ENCODE measurements at regions not wholly inside any gene's neighbourhood (a gene's known extent, or its start where the extent isn't known, plus 50 kb on each side); places are given as distances from the start of the nearest gene placed in this dataset.

GRCh38 chr13:22262001-22262885, 591.4 kb downstream of the FGF9 start:
- CTCF ChIA-PET (ENCODE audit: partially characterized antibody): interaction anchor here (0.6 kb wide), 1 partner anchor 644 kb away, joined by 3 read pairs; no protein-coding TSS in a partner anchor
- Histone ChIP-seq H3K27ac (ENCODE audit: low read depth, low read length) (no peak overlapping the region), H3K23me2 (ENCODE audit: low read depth, low read length) (0 out of 2 replicates have a peak, but pooled peaks cover 3% of the 10 kb centered on the region), H3K79me1 (ENCODE audit: low read depth, low read length) (no peaks in the 10 kb centered on the region), H3K18ac (ENCODE audit: extremely low read depth, low read length) (no peak overlapping the region), H2BK120ac (replicated peaks; ENCODE audit: low read depth, low read length) (no peak overlapping the region), H3K9me3 (ENCODE audit: insufficient read depth in 2 of 2, low read depth in 1 of 2, low read length in 1 of 2) (no peaks in the 10 kb centered on the region), H2BK15ac (ENCODE audit: low read length) (no peak overlapping the region), H4K20me1 (replicated peaks in 1 of 2; ENCODE audit: control insufficient read depth in 1 of 2, insufficient read depth in 2 of 2, low read length in 2 of 2) (no peaks in the 10 kb centered on the region), H2BK5ac (ENCODE audit: low read depth, low read length) (no peak overlapping the region), H3K36me3 (ENCODE audit: control insufficient read depth in 2 of 4, insufficient read depth in 4 of 4, low read length in 3 of 4) (no peaks in the 10 kb centered on the region), H3K9ac (replicated peaks in 1 of 4; ENCODE audit: extremely low read depth in 1 of 4, low read depth in 3 of 4, low read length in 3 of 4) (no peak overlapping the region), H4K91ac (replicated peaks; ENCODE audit: insufficient read length, low read length) (no peak overlapping the region), H3K23ac (ENCODE audit: insufficient read length) (no peak overlapping the region), H3K4ac (replicated peaks; ENCODE audit: insufficient read length, low read depth, low read length) (no peak overlapping the region), H3K56ac (replicated peaks; ENCODE audit: insufficient read length, low read depth, low read length) (no peak overlapping the region), H3K79me2 (ENCODE audit: control insufficient read depth in 1 of 2, insufficient read depth in 2 of 2, low read length in 2 of 2) (no peaks in the 10 kb centered on the region), H3K27me3 (replicated peaks in 1 of 4; ENCODE audit: control insufficient read depth in 3 of 4, extremely low read depth in 1 of 4, insufficient read depth in 3 of 4, low read length in 3 of 4) (no peaks in the 10 kb centered on the region), H2BK12ac (ENCODE audit: low read depth, low read length) (no peak overlapping the region), H3K4me2 (ENCODE audit: insufficient read depth in 1 of 2, low read depth in 2 of 2, low read length in 2 of 2) (no peak overlapping the region), H2BK20ac (ENCODE audit: low read length) (no peak overlapping the region), H2AK5ac (ENCODE audit: low read depth, low read length) (no peak overlapping the region), H3K14ac (ENCODE audit: insufficient read length) (no peak overlapping the region), H3K4me3 (ENCODE audit: extremely low read depth in 1 of 4, insufficient read depth in 2 of 4, low read depth in 3 of 4, low read length in 4 of 4) (no peak overlapping the region), H4K5ac (ENCODE audit: insufficient read length, low read depth, low read length) (no peak overlapping the region), H2AFZ (ENCODE audit: low read length) (no peak overlapping the region), H3K4me1 (replicated peaks in 1 of 4; ENCODE audit: control insufficient read depth in 3 of 4, insufficient read depth in 4 of 4, low read length in 3 of 4) (no peaks in the 10 kb centered on the region), H4K8ac (ENCODE audit: extremely low read depth, insufficient read depth, low read length) (no peak overlapping the region)
- no peak for DNase-seq (ENCODE audit: low read depth in 1 of 2, low spot score in 2 of 2)
- no peak for FAIRE-seq
- 89% methylated on average over 6 of the region's 6 CpGs; no CpG with 5 or more reads in 1 of the 2 experiments for WGBS, 2 experiments (ENCODE audit: extremely low coverage in 1 of 2, insufficient coverage in 1 of 2, insufficient read length in 1 of 2, insufficient replicate concordance in 2 of 2, low coverage in 1 of 2, low lambda C conversion rate in 2 of 2, missing lambda C conversion rate in 1 of 2)
- POLR2A ChIA-PET (ENCODE audit: partially characterized antibody): no interaction called here
- no peak for TF ChIP-seq GTF2F1 (IDR thresholded peaks at IDR 0.05; ENCODE audit: borderline replicate concordance, low read depth, low read length)
- no peak for TF ChIP-seq CBX8 (IDR thresholded peaks at IDR 0.05; ENCODE audit: borderline replicate concordance, low read depth, low read length)
- no peak for TF ChIP-seq KDM1A (IDR thresholded peaks at IDR 0.05; ENCODE audit: borderline replicate concordance, low read length)
- TF ChIP-seq ATF2 (IDR thresholded peaks at IDR 0.05; ENCODE audit: low read length): no peak
- TF ChIP-seq RNF2 (IDR thresholded peaks at IDR 0.05; ENCODE audit: borderline replicate concordance, low read depth, low read length, missing control alignments, poor library complexity, severe bottlenecking): no peak
- TF ChIP-seq ASH2L (IDR thresholded peaks at IDR 0.05; ENCODE audit: low read length): no peak
- no peak for TF ChIP-seq POU5F1 (IDR thresholded peaks at IDR 0.05; ENCODE audit: low read depth, low read length)
- TF ChIP-seq SP1 (IDR thresholded peaks at IDR 0.05; ENCODE audit: low read depth, low read length): no peak
- TF ChIP-seq HDAC2 (IDR thresholded peaks at IDR 0.05; ENCODE audit: borderline replicate concordance in 1 of 2, low read depth in 2 of 2, low read length in 2 of 2): no peak
- no peak for TF ChIP-seq KDM4A (IDR thresholded peaks at IDR 0.05; ENCODE audit: low read depth, low read length, severe bottlenecking)
